ENCODE measurements at regions not wholly inside any gene's neighbourhood (a gene's known extent, or its start where the extent isn't known, plus 50 kb on each side); places are given as distances from the start of the nearest gene placed in this dataset.

- DNase-seq (no peak), ATAC-seq (no peak)
These were observed 136.7 kb downstream of the SP3 start for GRCh38 chr2:173828189-173829142.

DNA sequence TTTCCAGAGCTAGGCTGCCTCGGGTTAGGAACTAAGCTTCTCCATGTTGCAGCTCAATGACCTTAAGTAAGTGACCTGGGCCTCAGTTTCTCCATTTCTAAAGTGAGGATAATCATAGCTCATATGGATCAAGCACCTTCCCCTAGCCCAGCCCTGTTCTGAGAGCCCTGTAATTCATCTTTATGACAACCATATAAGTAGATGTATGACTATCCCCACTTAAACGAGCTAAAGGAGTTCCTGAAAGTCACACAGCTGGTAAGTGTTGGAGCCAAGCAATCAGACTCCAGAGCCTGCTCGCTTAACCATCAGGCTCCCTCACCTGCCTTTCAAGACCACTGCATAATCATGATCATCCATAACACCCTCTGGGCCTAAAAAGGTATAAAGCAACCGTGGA lies 135.4 kb downstream of the SP3 start:
- ATAC-seq = no peak
- no peak for DNase-seq

GRCh38 chr2:173830170-173830569 lies 135.0 kb downstream of the SP3 start:
- no peak for ATAC-seq

DNA sequence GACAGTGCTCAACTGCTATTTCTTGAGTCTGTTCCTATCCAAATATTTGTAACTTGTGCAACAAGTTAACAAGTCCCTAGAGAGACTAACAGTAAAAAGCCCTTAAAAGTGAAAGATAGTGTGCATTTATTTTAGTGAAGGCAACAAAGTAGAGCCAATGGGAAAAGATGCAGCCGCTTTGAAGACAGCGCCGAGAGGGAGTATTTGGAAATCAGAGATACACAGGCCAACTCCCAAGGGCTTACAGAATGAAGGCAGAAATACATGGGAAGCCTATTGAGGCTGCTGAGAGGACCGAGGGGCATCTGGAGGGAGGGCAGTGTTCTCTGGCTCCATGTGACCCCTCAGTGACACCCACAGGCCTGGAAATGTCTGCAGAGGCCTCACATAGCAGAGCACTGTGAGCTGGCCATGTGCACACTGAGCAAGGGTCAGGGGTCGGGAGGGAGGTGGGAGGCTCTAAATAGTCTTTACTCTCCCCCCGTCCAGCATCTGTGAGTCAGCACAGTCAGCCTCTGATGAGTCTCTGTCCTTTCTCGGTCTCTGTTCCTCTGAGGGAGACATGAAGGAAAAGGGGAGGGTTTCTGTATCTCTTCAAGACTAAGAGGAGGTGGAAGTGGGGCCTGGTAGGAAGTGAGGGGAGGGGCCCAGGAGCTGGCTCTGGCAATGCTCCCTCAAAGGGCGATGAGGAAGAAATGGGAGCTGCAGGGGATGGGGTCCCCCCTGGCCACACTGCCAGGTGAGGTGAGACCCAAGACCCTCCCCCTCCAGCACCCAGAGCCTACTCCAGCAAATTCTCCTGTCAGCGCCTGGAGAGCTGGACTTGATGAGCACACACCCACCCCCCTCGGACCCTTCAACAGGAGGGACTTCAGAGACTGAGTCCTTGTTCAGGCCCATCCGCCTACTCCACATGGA lies 133.6 kb downstream of the SP3 start:
- DNase-seq (no peak), ATAC-seq (no peak)

More at GRCh38 chr2:173830170-173830569, 135.0 kb downstream of the SP3 start:
- no peak for DNase-seq

- DNase-seq = no peak
These were observed 131.0 kb downstream of the SP3 start for GRCh38 chr2:173834141-173834540.

DNA sequence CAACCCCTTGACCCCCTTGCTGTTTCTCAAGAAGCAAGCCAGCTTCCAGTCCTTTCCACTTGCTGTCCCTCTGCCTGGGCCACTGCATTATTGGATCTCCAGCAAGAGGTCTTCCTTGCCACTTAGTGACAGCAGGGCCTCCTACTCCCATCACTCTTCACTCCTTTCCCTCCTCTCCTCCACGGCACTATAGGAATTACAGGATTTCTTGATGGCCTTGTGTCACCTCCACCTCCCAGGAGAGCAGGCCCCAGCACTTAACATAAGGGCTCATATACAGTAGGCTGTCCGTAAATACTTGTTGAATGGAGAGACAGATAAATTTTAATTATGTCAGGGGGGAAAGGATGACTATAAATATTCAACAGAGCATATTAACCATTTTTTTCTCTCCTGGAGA lies 129.4 kb downstream of the SP3 start:
- ATAC-seq (no peak), DNase-seq (no peak)

More at GRCh38 chr2:173834141-173834540, 131.0 kb downstream of the SP3 start:
- ATAC-seq = no peak

DNA sequence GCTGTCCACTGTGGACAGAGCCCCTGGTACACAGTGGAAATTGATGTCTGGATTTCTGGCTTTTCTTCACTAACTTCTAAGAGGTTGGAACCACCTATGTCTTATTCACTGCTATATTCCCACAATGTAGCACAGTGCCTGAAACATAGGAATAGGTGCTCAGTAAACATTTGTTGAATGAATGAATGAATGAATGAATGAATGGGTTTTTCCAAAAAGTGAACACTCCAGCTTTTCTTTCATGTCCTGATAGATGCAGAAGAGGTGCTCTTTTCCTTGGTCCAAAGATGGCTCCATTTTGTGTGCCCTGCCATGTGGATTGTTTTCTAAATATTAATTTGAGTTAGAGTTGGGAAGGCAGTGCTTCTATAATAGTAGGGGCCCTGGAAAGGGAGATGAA lies 124.1 kb downstream of the SP3 start:
- no peak for ATAC-seq
- no peak for DNase-seq

GRCh38 chr2:173843526-173843925 lies 121.6 kb downstream of the SP3 start:
- ATAC-seq (no peak), DNase-seq (no peak)

DNA sequence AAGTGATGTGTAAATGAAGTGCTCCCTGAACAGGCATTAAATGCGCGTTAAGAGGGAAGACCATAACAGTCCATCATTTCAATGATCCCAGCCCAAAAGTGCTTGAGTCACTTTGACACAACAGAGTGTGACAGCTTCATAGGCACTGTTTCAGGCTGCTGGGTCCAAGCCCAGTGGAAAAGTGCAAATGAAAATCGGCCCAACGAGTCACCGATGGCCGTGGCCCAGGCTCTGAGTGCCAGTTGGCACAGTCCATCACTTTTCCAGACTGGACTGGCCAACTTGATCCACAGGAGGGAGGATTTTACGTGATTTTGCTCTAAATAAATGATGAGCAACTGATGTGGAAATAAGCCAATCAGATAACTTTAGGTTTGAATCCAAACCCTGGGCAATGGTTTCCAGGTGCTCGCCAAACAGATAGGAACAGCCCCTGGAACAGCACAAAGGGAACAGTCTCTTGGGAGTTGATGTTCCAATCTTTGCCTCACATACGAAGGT lies 114.0 kb downstream of the SP3 start:
- ATAC-seq = no peak
- no peak for DNase-seq

DNA sequence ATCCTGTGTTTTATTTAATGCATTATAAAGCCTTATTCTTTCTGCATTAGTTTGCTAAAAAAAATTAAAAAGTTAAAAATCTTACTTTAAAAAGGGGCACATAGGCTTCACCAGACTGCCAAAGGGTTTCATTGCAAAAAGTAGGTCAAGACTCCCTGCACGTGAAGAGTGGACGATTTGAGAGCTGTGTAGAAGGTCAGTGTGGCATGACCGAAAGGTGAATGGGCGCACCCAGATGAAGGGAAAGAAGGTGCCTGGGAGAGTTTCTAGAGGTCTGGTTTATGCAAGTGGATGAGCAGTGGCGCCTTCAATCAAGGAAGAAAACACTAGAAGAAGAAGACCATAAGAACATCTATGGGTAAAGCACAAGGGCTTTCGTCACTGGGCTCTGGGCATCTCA lies 111.0 kb downstream of the SP3 start:
- ATAC-seq = no peak
- DNase-seq = no peak

DNA sequence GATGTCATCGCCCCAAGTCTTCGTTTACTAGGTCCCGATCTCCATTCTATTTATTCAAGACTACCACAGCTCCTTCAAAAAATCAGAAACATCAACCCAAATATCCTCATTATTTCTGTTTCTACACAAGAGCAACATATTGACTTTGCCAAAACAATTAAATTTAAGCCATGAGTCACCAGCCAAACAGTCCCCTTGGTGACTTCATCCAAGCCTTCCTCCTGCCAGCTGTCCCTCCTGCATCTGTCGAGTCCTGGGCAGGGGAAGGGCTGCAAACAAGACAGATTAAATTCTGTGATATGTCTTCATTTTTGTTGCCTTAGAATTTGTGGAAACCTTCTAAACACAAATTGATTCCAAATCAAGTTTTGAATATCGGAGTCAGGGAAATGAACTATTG lies 110.3 kb downstream of the SP3 start:
- ATAC-seq (no peak), DNase-seq (no peak)

DNA sequence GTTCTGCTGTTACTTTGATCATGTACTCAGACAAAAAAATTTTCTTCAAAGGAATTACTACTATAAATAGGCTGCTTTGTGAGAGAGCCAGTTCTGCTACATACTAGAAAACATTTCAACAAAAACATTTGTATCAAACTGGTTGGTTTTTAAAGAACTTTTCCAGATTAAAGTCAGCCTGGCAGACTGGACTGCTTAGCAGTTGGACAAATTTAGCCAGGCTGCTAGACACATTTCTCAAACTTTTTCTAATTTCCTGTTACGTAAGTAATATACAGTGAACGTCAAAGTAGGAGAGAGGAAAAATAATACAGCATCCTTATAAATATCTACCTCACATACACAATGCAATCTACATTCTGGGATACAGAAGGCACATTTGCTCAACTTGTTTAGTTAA lies 109.5 kb downstream of the SP3 start:
- no peak for ATAC-seq
- no peak for DNase-seq

Data from stimulated activated naive CD8-positive, alpha-beta T cell treated with anti-CD3 and anti-CD28 coated beads, Interleukin-15, Interleukin-2, amounts not matched to agents 100 U/mL and 50 U/mL, for 24 hours (primary cell).